ENCODE measurements at regions not wholly inside any gene's neighbourhood (a gene's known extent, or its start where the extent isn't known, plus 50 kb on each side); places are given as distances from the start of the nearest gene placed in this dataset.
A peak's percentile ranks its signal among the peaks of the same experiment; 100 is the strongest.

DNA sequence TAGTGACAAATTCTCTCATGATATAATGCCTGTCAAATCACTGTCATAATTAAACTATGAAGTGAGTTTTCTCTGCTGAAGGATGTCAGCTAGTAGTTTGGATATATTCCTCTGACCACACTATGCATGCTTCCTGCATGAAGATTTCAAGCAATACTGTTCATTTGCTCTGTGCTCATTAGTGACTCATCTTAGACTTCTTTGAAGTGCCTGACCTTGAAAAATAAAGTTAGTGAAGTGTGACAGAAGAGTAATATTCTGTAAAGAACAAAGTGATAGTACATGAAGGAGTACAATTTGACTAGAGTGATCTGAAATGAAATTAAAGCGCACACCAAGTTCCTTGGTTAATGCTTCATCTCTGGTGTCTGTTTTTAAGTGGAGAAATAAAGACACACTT, 629.5 kb upstream of the ANO3 start:
- DNase-seq (ENCODE audit: low read depth): no peak
- H3K36me3 ChIP-seq (ENCODE audit: control insufficient read depth, insufficient read depth, low read length, severe bottlenecking): no peaks in the 10 kb centered on the region
- no peak overlapping the region for H3K9ac ChIP-seq (ENCODE audit: low read length)
- no peaks in the 10 kb centered on the region for H3K9me3 ChIP-seq (ENCODE audit: control insufficient read depth, low read length)
- no peaks in the 10 kb centered on the region for H3K27me3 ChIP-seq (replicated peaks; ENCODE audit: control insufficient read depth, insufficient read depth, low read length)
- no peak overlapping the region for H3K4me3 ChIP-seq (ENCODE audit: low read length)
- no peaks in the 10 kb centered on the region for H3K4me1 ChIP-seq (ENCODE audit: control insufficient read depth, insufficient read depth, low read length)

DNA sequence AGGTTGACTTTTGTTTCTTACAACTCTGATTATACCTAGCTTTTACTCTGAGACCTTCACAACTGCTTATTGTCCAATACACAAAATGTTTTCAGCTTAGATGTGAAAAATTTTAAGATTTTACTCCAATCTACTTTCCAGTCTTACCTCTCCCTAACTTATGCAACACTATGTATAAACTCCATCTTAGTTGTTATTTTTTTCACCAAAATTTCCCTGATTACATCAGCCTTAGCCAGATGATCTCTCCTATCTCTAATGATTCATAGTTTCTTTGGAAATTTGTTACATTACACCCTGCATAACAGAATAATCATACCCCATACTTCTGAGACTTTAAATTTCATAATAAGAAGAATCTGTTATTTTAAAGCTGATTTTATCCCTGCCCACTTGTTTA, 621.0 kb upstream of the ANO3 start:
- peak; percentile 34 for DNase-seq (ENCODE audit: low read depth)
- H3K9ac ChIP-seq (ENCODE audit: low read length): no peak overlapping the region
- H3K4me1 ChIP-seq (ENCODE audit: control insufficient read depth, insufficient read depth, low read length): no peaks in the 10 kb centered on the region
- no peaks in the 10 kb centered on the region for H3K9me3 ChIP-seq (ENCODE audit: control insufficient read depth, low read length)
- no peaks in the 10 kb centered on the region for H3K27me3 ChIP-seq (replicated peaks; ENCODE audit: control insufficient read depth, insufficient read depth, low read length)
- H3K36me3 ChIP-seq (ENCODE audit: control insufficient read depth, insufficient read depth, low read length, severe bottlenecking): no peaks in the 10 kb centered on the region
- no peak overlapping the region for H3K4me3 ChIP-seq (ENCODE audit: low read length)

DNA sequence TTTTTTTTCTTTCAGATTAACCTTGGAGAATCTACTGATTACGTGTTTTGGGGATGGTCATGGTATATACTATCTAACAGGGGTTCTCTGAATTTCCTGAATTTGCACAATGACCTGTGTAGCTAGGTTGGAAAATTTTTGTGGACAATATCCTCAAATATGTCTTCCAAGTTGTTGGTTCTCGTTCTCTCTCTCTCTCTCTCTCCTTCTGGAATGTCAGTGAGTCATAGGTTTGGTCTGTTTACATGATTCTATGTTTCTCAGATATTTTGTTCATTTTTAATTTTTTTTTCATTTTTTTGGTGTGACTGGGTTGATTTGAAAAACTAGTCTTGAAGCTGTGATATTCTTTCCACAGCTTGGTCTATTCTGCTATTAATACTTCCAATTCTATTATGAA, 604.0 kb upstream of the ANO3 start:
- Histone ChIP-seq H3K4me1 (ENCODE audit: control insufficient read depth, insufficient read depth, low read length) (no peaks in the 10 kb centered on the region), H3K9ac (ENCODE audit: low read length) (no peak overlapping the region), H3K9me3 (ENCODE audit: control insufficient read depth, low read length) (peaks cover 4% of the 10 kb centered on the region), H3K36me3 (ENCODE audit: control insufficient read depth, insufficient read depth, low read length, severe bottlenecking) (no peaks in the 10 kb centered on the region), H3K27me3 (replicated peaks; ENCODE audit: control insufficient read depth, insufficient read depth, low read length) (no peaks in the 10 kb centered on the region), H3K4me3 (ENCODE audit: low read length) (no peak overlapping the region)
- DNase-seq (ENCODE audit: low read depth): peak; percentile 1

DNA sequence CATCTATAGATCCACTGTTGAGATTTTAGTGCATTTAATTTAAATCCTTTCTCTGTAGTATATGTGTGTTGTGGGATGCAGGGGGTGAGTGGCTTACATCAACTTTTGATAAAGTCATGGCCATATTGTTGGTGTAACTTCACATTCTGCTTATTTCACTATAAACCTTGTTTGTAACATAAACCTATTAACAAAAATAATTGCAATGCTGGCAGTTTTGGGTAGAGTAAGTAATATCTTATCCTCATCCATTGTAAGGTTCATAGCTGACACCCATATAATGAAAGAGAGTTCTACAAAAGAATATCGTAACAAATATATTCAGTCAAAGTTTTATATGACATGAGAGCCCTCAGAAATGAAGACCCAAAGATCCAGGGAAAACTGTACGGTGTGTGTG, 601.7 kb upstream of the ANO3 start:
- Histone ChIP-seq H3K36me3 (ENCODE audit: control insufficient read depth, insufficient read depth, low read length, severe bottlenecking) (no peaks in the 10 kb centered on the region), H3K27me3 (replicated peaks; ENCODE audit: control insufficient read depth, insufficient read depth, low read length) (no peaks in the 10 kb centered on the region), H3K4me1 (ENCODE audit: control insufficient read depth, insufficient read depth, low read length) (no peaks in the 10 kb centered on the region), H3K9ac (ENCODE audit: low read length) (no peak overlapping the region), H3K4me3 (ENCODE audit: low read length) (no peak overlapping the region), H3K9me3 (ENCODE audit: control insufficient read depth, low read length) (no peaks in the 10 kb centered on the region)
- no peak for DNase-seq (ENCODE audit: low read depth)

DNA sequence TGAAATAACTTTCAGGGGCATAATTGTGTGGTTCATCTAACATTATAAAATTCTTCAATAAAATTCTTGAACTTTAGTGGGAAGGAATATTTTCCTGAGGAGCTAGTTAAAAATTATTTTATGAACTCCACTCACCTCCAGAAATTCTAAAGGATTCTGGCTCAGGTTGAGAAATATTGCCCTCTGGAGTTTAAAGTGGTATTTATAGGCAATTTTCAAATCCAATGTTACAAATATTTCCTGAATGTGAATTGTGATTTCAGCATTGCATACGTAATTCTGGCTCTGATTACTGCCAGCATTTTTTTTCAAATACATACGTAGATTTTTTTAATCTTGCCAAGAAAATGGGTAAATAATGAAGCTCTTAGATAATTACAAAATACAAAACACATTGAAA, 598.2 kb upstream of the ANO3 start:
- no peaks in the 10 kb centered on the region for H3K4me1 ChIP-seq (ENCODE audit: control insufficient read depth, insufficient read depth, low read length)
- H3K4me3 ChIP-seq (ENCODE audit: low read length): no peak overlapping the region
- H3K27me3 ChIP-seq (replicated peaks; ENCODE audit: control insufficient read depth, insufficient read depth, low read length): no peaks in the 10 kb centered on the region
- H3K9ac ChIP-seq (ENCODE audit: low read length): no peak overlapping the region
- no peaks in the 10 kb centered on the region for H3K36me3 ChIP-seq (ENCODE audit: control insufficient read depth, insufficient read depth, low read length, severe bottlenecking)
- peak; percentile 54 for DNase-seq (ENCODE audit: low read depth)
- no peaks in the 10 kb centered on the region for H3K9me3 ChIP-seq (ENCODE audit: control insufficient read depth, low read length)

DNA sequence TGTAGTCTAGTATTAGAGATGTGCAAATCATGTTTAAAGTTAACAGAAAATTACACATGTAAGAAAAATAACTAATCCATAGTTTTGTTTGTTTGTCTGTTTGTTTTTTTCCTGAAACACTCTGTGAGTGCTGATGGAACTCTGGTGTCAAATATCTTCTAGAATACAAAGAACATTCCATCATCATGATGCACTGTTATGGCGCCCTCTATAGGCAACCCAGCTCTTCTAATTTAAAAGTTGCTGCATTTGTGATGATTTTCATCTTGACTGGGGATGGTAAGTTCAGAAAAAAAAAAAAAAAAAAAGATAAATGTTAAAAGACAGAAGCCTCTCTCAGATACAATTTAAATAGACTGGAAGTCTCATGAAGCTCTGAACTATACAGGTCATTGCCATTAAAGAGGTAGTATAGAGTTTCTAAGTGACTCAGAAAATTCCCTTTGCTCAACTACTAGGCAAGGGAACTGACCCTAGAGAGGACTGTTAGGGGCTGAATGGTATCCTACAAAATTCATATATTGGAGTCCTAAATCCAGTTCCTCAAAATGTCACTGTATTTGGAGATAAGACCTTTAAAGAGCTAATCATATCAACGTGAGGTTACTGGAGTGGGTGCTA, 597.2 kb upstream of the ANO3 start:
- no peak overlapping the region for H3K4me3 ChIP-seq (ENCODE audit: low read length)
- no peaks in the 10 kb centered on the region for H3K27me3 ChIP-seq (replicated peaks; ENCODE audit: control insufficient read depth, insufficient read depth, low read length)
- peak; percentile 82 for DNase-seq (ENCODE audit: low read depth)
- H3K36me3 ChIP-seq (ENCODE audit: control insufficient read depth, insufficient read depth, low read length, severe bottlenecking): no peaks in the 10 kb centered on the region
- no peaks in the 10 kb centered on the region for H3K4me1 ChIP-seq (ENCODE audit: control insufficient read depth, insufficient read depth, low read length)
- no peak overlapping the region for H3K9ac ChIP-seq (ENCODE audit: low read length)
- H3K9me3 ChIP-seq (ENCODE audit: control insufficient read depth, low read length): no peaks in the 10 kb centered on the region

DNA sequence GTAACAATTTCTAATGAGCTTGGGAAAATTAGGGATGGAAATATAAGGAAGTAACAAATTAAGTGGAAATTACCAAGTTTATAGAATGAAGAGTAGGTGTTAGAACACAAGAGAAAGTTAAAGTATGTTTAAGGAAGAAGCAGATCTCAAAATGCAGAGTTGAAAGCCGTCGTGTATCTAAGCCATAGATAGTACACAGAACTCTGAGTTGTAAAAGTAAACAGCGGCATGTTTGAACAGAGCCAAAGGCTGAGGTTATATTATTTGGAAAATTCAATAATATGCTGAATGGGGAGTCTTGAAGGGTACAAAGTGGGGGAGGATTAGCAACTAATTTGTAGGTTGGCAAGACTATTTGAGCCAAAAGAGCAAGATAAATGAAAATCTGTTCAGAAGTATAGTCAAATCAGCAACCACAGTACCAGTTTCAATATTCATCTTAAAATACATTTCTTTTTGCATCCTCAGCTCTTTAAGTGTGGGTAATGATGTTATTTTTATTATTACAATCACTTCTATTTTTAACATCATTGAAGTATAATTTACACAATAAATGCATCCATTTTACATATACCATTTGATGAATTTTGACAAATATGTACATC, 594.8 kb upstream of the ANO3 start:
- Histone ChIP-seq H3K4me3 (ENCODE audit: low read length) (no peak overlapping the region), H3K4me1 (ENCODE audit: control insufficient read depth, insufficient read depth, low read length) (no peaks in the 10 kb centered on the region), H3K9ac (ENCODE audit: low read length) (no peak overlapping the region), H3K36me3 (ENCODE audit: control insufficient read depth, insufficient read depth, low read length, severe bottlenecking) (no peaks in the 10 kb centered on the region), H3K27me3 (replicated peaks; ENCODE audit: control insufficient read depth, insufficient read depth, low read length) (no peaks in the 10 kb centered on the region), H3K9me3 (ENCODE audit: control insufficient read depth, low read length) (no peaks in the 10 kb centered on the region)
- no peak for DNase-seq (ENCODE audit: low read depth)

DNA sequence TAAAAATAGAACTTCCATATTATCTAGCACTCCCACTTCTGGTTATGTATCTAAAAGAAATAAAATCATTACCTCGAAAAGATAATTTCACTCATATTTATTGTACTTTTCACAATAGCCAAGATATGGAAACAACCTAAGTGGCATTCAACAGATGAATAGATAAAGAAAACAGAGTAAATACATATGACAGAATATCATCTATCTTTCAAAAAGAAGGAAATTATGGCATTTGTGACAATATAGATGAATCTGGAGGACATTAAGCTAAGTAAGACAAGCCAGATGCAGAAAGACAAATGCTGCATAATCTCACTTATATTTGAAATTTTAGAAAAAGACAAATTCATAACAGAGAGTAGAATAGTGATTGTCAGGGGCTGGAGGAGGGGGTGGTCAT, 590.0 kb upstream of the ANO3 start:
- no peak overlapping the region for H3K9ac ChIP-seq (ENCODE audit: low read length)

DNA sequence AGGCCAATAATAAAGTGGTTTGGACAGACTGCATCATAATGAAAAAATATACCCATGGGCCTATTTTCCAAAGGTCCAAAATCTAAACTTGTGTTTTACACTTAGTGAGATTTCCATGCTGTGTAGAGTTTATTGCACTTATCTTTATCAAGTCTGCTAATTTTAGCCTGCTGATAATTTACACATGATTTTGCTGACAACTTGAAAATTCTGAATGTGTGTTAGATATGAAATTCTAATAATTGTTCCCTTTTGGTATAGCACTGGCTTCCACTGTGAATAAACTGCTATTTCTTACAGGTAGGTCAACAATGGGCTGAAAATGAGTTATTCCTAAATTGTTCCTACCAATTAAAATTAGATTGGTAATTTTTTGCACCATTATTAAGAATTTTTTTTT, 589.1 kb upstream of the ANO3 start:
- H3K27me3 ChIP-seq (replicated peaks; ENCODE audit: control insufficient read depth, insufficient read depth, low read length): no peaks in the 10 kb centered on the region
- no peak overlapping the region for H3K9ac ChIP-seq (ENCODE audit: low read length)
- no peaks in the 10 kb centered on the region for H3K4me1 ChIP-seq (ENCODE audit: control insufficient read depth, insufficient read depth, low read length)
- H3K36me3 ChIP-seq (ENCODE audit: control insufficient read depth, insufficient read depth, low read length, severe bottlenecking): no peaks in the 10 kb centered on the region
- H3K4me3 ChIP-seq (ENCODE audit: low read length): no peak overlapping the region
- no peaks in the 10 kb centered on the region for H3K9me3 ChIP-seq (ENCODE audit: control insufficient read depth, low read length)
- no peak for DNase-seq (ENCODE audit: low read depth)

More for the DNA sequence above, 590.0 kb upstream of the ANO3 start:
- H3K27me3 ChIP-seq (replicated peaks; ENCODE audit: control insufficient read depth, insufficient read depth, low read length): no peaks in the 10 kb centered on the region
- no peak for DNase-seq (ENCODE audit: low read depth)
- no peaks in the 10 kb centered on the region for H3K36me3 ChIP-seq (ENCODE audit: control insufficient read depth, insufficient read depth, low read length, severe bottlenecking)
- H3K4me1 ChIP-seq (ENCODE audit: control insufficient read depth, insufficient read depth, low read length): no peaks in the 10 kb centered on the region
- H3K4me3 ChIP-seq (ENCODE audit: low read length): no peak overlapping the region
- no peaks in the 10 kb centered on the region for H3K9me3 ChIP-seq (ENCODE audit: control insufficient read depth, low read length)

DNA sequence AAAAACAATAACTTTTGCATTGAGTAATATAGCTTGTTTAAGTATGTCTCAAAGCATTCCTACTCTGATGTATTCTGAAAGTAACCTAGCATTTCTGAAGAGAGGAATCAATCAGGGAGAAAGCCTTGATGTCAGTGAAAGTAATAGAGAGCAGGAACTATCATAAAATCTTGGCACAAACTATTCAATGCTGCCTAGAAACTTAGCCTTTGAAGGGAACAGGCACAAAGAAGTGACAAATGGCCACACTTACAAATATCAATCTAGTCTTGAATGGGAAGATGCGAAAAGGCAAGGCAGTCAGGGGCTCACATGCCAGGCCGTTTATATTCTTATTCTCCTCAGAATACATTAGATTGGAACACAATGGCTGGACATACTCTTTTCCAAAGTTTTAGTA, 576.5 kb upstream of the ANO3 start:
- Histone ChIP-seq H3K36me3 (ENCODE audit: control insufficient read depth, insufficient read depth, low read length, severe bottlenecking) (no peaks in the 10 kb centered on the region), H3K4me1 (ENCODE audit: control insufficient read depth, insufficient read depth, low read length) (no peaks in the 10 kb centered on the region), H3K9me3 (ENCODE audit: control insufficient read depth, low read length) (peaks cover 5% of the 10 kb centered on the region), H3K4me3 (ENCODE audit: low read length) (no peak overlapping the region), H3K9ac (ENCODE audit: low read length) (no peak overlapping the region), H3K27me3 (replicated peaks; ENCODE audit: control insufficient read depth, insufficient read depth, low read length) (no peaks in the 10 kb centered on the region)
- DNase-seq (ENCODE audit: low read depth): no peak

DNA sequence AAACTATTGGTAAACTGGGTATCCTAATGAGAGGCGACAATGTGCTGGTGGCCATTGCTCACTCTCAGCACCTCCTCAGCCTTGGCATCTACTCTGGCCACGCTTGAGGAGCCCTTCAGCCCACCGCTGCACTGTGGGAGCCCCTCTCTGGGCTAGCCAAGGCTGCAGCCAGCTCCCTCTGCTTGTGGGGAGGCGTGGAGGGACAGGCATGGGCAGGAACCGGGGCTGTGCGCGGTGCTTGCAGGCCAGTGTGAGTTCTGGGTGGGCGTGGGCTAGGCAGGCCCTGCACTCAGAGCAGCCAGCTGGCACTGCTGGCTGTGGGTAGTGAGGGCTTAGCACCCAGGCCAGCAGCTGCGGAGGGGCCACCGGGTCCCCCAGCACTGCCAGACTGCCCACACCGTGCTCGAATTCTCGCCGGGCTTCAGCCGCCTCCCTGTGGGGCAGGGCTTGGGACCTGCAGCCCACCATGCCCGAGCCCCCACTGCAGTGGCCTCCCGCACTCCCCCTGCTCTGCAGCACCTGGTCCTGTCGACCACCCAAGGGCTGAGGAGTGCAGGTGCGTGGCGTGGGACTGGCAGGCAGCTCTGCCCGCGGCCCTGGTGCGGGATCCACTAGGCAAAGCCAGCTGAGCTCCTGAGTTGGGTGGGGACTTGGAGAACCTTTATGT, 575.9 kb upstream of the ANO3 start:
- Histone ChIP-seq H3K4me1 (ENCODE audit: control insufficient read depth, insufficient read depth, low read length) (no peaks in the 10 kb centered on the region), H3K36me3 (ENCODE audit: control insufficient read depth, insufficient read depth, low read length, severe bottlenecking) (no peaks in the 10 kb centered on the region), H3K9ac (ENCODE audit: low read length) (no peak overlapping the region), H3K9me3 (ENCODE audit: control insufficient read depth, low read length) (peaks cover 12% of the 10 kb centered on the region), H3K27me3 (replicated peaks; ENCODE audit: control insufficient read depth, insufficient read depth, low read length) (no peaks in the 10 kb centered on the region), H3K4me3 (ENCODE audit: low read length) (no peak overlapping the region)
- no peak for DNase-seq (ENCODE audit: low read depth)

All from adipocyte (in vitro differentiated cells).